Vagina (tissue), 2 donors: ENCODE measurements at regions not wholly inside any gene's neighbourhood (a gene's known extent, or its start where the extent isn't known, plus 50 kb on each side); places are given as distances from the start of the nearest gene placed in this dataset.

Source experiments
- POLR2A ChIP-seq, 2 donors: fragments of 450-650 bp; IDR thresholded peaks; one replicate each; pipeline ENCODE4 v1.6.1; 2017; ENCODE audit warnings: antibody characterized with exemption in 2 of 2, mild to moderate bottlenecking in 2 of 2, moderate library complexity in 2 of 2
- TF ChIP-seq, protein P1 (sequence below), 3 experiments: fragments of 450-650 bp in 2 of 3; fragments of 200-600 bp in 1 of 3; sonication (generic) in 1 of 3; IDR thresholded peaks; one replicate each; pipeline ENCODE4 v1.5.1; 2017 to 2019; ENCODE audit warnings: antibody characterized with exemption in 3 of 3, mild to moderate bottlenecking in 2 of 3, moderate library complexity in 2 of 3

DNA sequence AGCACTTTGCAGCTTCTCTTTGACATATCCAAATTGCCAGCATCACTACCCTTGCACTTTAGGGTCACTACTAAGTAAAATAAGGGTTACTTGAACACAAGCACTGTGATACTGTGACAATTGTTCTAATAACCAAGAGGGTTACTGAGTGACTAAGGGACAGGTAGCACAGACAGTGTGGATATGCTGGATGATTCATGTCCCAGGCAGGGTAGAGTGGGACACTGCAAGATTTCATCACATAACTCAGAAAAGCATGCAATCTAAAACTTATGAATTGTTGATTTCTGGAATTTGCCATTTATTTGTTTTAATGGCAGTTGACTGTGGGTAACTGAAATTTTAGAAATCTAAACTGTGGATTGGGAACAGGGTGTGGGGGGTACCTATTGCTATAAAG is 218.8 kb downstream of the KITLG start:
- TF ChIP-seq POLR2A (IDR thresholded peaks at IDR 0.05): no peak
- TF ChIP-seq, protein P1, sequence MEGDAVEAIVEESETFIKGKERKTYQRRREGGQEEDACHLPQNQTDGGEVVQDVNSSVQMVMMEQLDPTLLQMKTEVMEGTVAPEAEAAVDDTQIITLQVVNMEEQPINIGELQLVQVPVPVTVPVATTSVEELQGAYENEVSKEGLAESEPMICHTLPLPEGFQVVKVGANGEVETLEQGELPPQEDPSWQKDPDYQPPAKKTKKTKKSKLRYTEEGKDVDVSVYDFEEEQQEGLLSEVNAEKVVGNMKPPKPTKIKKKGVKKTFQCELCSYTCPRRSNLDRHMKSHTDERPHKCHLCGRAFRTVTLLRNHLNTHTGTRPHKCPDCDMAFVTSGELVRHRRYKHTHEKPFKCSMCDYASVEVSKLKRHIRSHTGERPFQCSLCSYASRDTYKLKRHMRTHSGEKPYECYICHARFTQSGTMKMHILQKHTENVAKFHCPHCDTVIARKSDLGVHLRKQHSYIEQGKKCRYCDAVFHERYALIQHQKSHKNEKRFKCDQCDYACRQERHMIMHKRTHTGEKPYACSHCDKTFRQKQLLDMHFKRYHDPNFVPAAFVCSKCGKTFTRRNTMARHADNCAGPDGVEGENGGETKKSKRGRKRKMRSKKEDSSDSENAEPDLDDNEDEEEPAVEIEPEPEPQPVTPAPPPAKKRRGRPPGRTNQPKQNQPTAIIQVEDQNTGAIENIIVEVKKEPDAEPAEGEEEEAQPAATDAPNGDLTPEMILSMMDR (IDR thresholded peaks at IDR 0.05): no peak
